ENCODE measurements at regions not wholly inside any gene's neighbourhood (a gene's known extent, or its start where the extent isn't known, plus 50 kb on each side); places are given as distances from the start of the nearest gene placed in this dataset.

GRCh38 chr5:51821697-51822096, 438.4 kb downstream of the ISL1 start:
- TF ChIP-seq, protein P1, sequence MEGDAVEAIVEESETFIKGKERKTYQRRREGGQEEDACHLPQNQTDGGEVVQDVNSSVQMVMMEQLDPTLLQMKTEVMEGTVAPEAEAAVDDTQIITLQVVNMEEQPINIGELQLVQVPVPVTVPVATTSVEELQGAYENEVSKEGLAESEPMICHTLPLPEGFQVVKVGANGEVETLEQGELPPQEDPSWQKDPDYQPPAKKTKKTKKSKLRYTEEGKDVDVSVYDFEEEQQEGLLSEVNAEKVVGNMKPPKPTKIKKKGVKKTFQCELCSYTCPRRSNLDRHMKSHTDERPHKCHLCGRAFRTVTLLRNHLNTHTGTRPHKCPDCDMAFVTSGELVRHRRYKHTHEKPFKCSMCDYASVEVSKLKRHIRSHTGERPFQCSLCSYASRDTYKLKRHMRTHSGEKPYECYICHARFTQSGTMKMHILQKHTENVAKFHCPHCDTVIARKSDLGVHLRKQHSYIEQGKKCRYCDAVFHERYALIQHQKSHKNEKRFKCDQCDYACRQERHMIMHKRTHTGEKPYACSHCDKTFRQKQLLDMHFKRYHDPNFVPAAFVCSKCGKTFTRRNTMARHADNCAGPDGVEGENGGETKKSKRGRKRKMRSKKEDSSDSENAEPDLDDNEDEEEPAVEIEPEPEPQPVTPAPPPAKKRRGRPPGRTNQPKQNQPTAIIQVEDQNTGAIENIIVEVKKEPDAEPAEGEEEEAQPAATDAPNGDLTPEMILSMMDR (IDR thresholded peaks at IDR 0.05; ENCODE audit: insufficient read depth, low read length, severe bottlenecking), result no peak
- FAIRE-seq (no peak), DNase-seq (ENCODE audit: low read depth) (no peak)
- Histone ChIP-seq H3K27me3 (ENCODE audit: control insufficient read depth, insufficient read depth, low read length) (no peaks in the 10 kb centered on the region), H3K36me3 (ENCODE audit: control insufficient read depth, insufficient read depth, low read length) (no peaks in the 10 kb centered on the region), H3K4me3 (ENCODE audit: low read depth, low read length) (no peak overlapping the region)

DNA sequence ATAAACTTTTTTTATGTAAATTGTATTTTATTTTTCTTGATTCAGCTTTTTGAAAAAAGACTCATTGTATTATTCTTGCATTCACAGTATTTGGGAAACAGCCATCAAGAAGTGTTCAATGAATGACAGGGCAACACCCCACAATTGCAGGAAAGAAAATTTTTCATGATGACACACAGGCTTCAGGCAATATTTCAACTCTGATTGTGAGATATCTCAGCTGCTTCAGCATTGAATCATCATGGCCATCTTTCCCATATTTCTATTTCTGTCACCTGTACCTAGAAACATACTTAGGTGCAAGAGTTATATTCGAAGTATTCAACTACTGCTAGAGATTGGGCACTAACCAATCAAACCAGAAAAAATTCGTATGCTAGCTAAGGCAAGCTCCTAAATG, 446.0 kb downstream of the ISL1 start:
- H3K4me3 ChIP-seq (ENCODE audit: low read depth, low read length), result no peak overlapping the region
- no peaks in the 10 kb centered on the region for H3K36me3 ChIP-seq (ENCODE audit: control insufficient read depth, insufficient read depth, low read length)
- DNase-seq (ENCODE audit: low read depth), result peak; percentile 94
- no peak for FAIRE-seq
- H3K27me3 ChIP-seq (ENCODE audit: control insufficient read depth, insufficient read depth, low read length), result no peaks in the 10 kb centered on the region
- TF ChIP-seq, protein P1 (IDR thresholded peaks at IDR 0.05; ENCODE audit: insufficient read depth, low read length, severe bottlenecking), result no peak

DNA sequence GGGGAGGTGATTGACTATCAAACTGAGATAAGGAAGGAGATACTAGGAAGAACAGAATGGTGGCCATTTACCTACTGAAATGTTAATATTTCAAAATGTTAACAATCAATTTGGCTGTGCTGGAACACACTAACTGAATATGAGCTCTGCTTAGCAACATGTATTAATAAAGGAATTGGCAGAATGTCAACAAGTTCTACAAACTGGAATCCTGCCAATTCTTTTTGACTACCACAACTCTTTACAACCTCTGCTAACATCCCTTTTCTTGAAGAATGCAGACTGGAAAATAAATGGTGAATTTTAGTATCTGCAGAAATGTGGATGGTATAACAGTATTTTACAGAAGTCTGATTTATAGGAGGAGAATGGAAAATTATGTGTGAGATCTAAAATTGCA, 446.4 kb downstream of the ISL1 start:
- DNase-seq (ENCODE audit: low read depth), result peak; percentile 59
- Histone ChIP-seq H3K27me3 (ENCODE audit: control insufficient read depth, insufficient read depth, low read length) (no peaks in the 10 kb centered on the region), H3K4me3 (ENCODE audit: low read depth, low read length) (no peak overlapping the region), H3K36me3 (ENCODE audit: control insufficient read depth, insufficient read depth, low read length) (no peaks in the 10 kb centered on the region)
- no peak for FAIRE-seq
- TF ChIP-seq, protein P1 (IDR thresholded peaks at IDR 0.05; ENCODE audit: insufficient read depth, low read length, severe bottlenecking), result no peak

DNA sequence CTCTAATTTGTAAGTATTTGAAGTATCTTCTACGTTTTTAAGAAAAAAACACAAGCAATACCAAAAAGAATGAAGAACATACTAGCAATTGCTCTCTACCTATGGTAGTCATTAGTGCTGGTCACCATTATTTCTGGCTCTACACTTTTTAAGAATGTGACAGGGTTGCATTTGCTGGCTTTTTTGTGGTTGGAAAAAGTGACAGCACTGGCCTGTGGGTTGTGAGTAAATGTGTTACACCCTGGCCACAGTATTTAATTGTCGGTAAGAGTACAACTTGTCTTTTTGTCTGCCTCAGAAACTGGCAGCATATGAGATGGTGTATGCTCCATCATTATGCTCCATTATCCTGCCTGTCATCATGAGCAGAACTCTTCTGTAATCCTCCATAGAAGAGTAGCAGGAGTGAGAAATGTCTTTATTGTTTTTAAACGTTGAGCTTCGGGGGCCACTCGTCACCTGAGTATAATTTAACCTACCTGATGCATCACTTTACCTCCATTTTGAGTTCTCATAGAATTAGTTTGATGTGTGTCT, 449.8 kb downstream of the ISL1 start:
- FAIRE-seq (no peak), DNase-seq (ENCODE audit: low read depth) (no peak)
- H3K36me3 ChIP-seq (ENCODE audit: control insufficient read depth, insufficient read depth, low read length), result no peaks in the 10 kb centered on the region
- TF ChIP-seq, protein P1 (IDR thresholded peaks at IDR 0.05; ENCODE audit: insufficient read depth, low read length, severe bottlenecking), result no peak
- H3K4me3 ChIP-seq (ENCODE audit: low read depth, low read length), result no peak overlapping the region
- no peaks in the 10 kb centered on the region for H3K27me3 ChIP-seq (ENCODE audit: control insufficient read depth, insufficient read depth, low read length)

DNA sequence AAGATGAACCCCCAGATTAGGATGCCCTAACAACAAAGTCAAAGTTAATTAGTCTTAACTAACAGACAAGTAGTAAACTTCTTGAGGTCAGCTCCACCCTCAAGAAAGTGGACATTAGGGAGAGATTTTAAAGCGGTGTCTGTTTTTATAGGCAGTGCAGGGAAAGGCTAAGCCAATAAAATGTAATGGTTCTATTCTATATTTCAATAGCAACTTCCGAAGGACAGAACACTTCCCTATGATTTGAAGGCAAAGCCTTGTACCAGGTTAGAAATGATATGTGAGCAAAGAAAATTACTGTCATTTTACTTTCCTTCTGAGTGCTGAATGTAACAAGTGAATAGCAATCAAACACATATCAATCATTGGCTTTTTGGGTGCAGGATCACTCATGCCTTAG, 455.2 kb downstream of the ISL1 start:
- no peak for DNase-seq (ENCODE audit: low read depth)
- TF ChIP-seq, protein P1 (IDR thresholded peaks at IDR 0.05; ENCODE audit: insufficient read depth, low read length, severe bottlenecking), result no peak
- FAIRE-seq, result no peak
- Histone ChIP-seq H3K4me3 (ENCODE audit: low read depth, low read length) (no peak overlapping the region), H3K36me3 (ENCODE audit: control insufficient read depth, insufficient read depth, low read length) (no peaks in the 10 kb centered on the region), H3K27me3 (ENCODE audit: control insufficient read depth, insufficient read depth, low read length) (no peaks in the 10 kb centered on the region)

DNA sequence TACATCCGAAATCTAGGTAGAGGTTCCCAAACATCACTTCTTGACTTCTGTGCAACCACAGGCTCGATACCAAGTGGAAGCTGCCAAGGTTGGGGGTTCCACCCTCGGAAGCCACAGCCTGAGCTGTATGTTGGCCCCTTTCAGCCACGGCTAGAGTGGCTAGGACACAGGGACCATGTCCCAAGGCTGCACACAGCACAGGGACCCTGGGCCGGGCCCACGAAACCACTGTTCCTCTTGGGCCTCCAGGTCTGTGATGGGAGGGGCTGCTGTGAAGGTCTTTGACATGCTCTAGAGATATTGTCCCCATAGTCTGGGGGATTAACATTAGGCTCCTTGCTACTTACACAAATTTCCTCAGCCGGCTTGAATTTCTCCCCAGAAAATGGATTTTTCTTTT, 460.6 kb downstream of the ISL1 start:
- H3K27me3 ChIP-seq (ENCODE audit: control insufficient read depth, insufficient read depth, low read length), result no peaks in the 10 kb centered on the region
- FAIRE-seq (no peak), DNase-seq (ENCODE audit: low read depth) (no peak)
- H3K36me3 ChIP-seq (ENCODE audit: control insufficient read depth, insufficient read depth, low read length), result no peaks in the 10 kb centered on the region
- TF ChIP-seq, protein P1 (IDR thresholded peaks at IDR 0.05; ENCODE audit: insufficient read depth, low read length, severe bottlenecking), result no peak
- H3K4me3 ChIP-seq (ENCODE audit: low read depth, low read length), result no peak overlapping the region

Measured in bronchial epithelial cell (primary cell).